GM19025 (cell line): ENCODE measurements at regions not wholly inside any gene's neighbourhood (a gene's known extent, or its start where the extent isn't known, plus 50 kb on each side); places are given as distances from the start of the nearest gene placed in this dataset.

Experiments used
- ATAC-seq: cut with Tn5 transposase; IDR thresholded peaks from one replicate; pipeline ENCODE4 v1.9.1; 2021; ENCODE audit warnings: mild to moderate bottlenecking, low read depth, moderate library complexity; ENCODE audit not compliant: unreplicated experiment

DNA sequence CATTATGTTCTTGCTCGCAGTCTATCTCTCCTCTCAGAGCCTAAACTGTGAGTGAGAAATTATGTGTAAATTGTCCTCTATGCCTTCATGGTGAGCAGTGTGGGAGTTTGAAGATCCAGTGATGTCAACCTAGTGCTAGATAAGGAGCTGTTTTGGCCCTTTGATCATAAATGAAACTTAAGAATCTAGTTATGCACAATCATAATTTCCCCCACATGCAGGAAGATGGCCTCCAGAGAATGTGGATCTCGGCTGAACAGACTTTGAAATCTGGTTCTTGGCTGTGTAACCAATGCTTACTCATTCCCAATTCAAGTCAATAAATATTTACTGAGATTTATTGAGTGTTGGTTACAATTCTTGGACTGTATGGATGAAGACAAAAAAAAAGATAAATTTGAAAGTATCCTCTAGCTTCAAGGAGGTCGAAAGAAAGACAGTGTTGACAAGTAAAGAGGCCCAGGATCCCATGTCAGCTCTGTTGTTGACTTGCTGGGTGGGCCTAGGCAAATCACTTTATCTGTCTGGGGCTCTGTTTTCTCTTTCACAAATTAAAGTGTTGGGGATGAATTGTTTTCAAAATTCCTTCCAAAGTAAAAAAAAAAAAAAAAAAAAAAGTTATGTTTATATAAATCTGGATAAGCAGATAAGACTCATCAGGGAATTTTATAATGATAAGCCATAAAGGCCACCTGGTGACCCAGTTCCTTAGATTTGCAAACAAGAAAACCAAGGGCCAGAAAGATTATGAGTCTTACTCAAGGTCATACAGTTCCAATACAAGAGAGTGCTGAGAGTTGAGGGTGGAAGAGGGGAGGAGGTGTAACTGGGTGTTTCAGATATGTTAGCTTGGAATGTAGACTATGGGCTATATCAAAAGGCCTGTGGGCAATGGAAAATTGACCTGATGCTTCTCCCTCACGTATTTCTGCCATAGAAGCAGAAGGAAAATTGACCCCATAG lies 969.9 kb downstream of the KCNMA1 start:
- ATAC-seq: no peak

DNA sequence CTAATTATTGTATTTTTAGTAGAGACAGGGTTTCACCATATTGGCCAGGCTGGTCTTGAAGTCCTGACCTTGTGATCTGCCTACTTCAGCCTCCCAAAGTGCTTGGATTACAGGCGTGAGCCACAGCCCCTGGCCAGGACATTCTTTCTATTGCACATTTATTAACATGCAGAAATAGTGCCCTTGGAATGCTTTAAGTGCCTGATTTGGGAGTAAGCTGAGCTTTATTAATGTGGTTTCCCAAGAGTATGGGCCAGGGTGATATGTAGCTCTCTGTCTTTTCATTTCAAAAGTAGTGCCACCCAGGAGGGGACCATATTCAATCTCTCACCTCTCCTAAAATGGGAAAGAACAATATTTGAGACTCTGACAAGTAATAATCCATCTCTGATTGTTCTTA lies 970.7 kb downstream of the KCNMA1 start:
- no peak for ATAC-seq

- no peak for ATAC-seq
Measured at GRCh38 chr10:76665029-76665428, 972.6 kb downstream of the KCNMA1 start.

DNA sequence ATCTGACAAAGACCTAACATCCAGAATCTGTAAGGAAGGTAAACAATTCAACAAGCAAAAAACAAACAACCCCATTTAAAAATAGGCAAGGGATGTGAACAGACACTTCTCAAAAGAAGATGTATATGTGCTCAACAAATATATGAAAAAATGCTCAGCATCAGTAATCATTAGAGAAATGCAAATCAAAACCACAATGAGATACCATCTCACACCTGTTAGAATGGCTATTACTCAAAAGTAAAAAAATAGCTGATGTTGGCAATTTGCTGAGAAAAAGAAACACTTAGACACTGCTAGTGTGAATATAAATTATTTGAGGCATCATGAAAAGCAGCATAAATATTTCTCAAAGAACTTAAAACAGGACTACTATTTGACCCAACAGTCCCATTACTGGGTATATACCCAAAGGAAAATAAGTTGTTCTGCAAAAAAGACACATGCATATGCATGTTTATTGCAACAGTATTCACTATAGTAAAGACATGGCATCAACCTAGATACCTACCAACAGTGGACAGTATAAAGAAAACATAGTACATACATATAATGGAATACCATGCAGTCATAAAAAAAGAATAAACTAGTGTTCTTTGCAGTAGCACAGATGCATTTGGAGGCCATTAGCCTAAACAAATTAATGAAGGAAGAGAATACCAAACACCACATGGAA lies 980.1 kb downstream of the KCNMA1 start:
- ATAC-seq: no peak

- no peak for ATAC-seq
Measured at GRCh38 chr10:76651154-76651553, 986.5 kb downstream of the KCNMA1 start.

- ATAC-seq: no peak
Measured at GRCh38 chr10:76649723-76650127, 987.9 kb downstream of the KCNMA1 start.

- ATAC-seq: no peak
Measured at GRCh38 chr10:76649254-76649653, 988.4 kb downstream of the KCNMA1 start.

DNA sequence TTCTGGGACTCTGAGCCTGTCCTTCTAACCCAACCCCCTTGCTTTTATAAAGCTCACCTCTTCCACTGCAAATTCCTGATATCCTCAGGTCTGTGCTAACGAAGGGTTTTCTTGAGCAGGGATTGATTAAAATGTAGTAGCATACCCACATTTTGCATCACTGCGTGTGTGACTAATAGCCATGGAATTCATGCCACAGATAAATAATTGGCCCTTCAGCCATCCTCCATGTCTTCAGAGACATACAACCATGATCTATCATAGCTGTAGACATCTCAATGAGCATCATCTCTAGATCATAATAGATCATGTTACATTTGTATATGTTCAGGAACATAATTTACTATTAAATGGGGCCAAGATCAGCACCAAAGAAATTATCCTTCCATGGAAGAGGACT lies 990.3 kb downstream of the KCNMA1 start:
- no peak for ATAC-seq

DNA sequence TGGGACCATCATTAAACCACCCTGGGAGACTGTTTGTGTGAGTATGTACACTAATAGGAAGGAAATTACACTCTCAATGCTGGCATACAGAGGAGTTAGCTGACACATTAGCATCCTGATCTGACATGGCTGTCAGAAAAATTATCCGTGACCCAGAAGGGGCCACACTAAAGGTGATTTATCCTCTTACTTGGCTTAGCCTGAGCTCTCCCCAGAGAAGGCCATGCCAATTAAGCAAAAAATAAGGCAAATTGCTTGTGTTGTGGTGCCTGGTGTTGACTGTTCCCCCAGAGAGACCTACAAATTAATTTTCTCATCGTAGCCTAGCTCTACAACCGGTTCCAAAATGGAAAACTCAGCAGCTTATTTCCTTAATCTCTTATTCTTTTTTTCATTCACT lies 992.3 kb downstream of the KCNMA1 start:
- no peak for ATAC-seq

- no peak for ATAC-seq
Measured at GRCh38 chr10:76644476-76644875, 993.1 kb downstream of the KCNMA1 start.

DNA sequence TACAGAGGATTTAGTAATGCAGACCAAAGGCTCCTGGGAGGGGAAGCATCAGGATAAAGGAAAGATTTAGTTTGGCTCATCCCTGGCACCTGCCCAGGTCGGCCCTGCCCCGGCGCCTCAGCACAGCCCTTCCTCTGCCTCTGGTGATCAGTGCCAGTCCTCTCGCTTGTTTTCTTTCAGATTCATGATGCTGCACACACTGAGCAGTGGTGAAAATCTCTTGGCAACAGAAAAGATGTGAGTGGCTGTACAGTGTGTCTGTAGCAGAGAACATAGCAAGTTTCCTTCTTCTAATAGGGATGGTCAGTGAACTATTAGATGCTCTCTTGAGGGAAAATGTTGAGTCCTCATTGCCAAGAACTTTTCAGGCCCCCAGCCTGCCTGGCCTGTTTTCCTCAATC lies 994.1 kb downstream of the KCNMA1 start:
- ATAC-seq: no peak

GRCh38 chr10:76642358-76642757 lies 995.2 kb downstream of the KCNMA1 start:
- ATAC-seq: no peak

GRCh38 chr10:76641215-76641614 lies 996.4 kb downstream of the KCNMA1 start:
- no peak for ATAC-seq

DNA sequence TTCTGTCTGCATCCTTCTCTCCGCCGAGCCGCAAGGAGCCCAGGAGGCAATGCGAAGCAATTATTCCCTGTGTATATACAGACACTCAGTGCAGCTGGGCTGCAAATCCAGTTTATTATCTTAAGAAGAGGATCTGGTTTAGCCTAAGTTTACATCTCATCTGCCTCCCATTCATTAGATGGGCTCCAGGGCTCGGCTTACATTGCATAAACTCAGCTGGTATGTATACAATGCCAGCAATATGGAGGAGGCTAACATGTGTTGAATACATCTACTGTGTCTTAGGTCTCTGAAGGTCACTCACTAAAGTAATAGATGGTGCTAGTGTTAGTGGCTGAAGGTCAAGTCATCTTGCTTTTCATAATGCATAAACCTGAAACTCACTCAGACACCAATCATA lies 996.8 kb downstream of the KCNMA1 start:
- ATAC-seq: no peak

- ATAC-seq: no peak
Measured at GRCh38 chr10:76632767-76633051, 1004.9 kb downstream of the KCNMA1 start.

- no peak for ATAC-seq
Measured at GRCh38 chr10:76631884-76632766, 1005.5 kb downstream of the KCNMA1 start.

DNA sequence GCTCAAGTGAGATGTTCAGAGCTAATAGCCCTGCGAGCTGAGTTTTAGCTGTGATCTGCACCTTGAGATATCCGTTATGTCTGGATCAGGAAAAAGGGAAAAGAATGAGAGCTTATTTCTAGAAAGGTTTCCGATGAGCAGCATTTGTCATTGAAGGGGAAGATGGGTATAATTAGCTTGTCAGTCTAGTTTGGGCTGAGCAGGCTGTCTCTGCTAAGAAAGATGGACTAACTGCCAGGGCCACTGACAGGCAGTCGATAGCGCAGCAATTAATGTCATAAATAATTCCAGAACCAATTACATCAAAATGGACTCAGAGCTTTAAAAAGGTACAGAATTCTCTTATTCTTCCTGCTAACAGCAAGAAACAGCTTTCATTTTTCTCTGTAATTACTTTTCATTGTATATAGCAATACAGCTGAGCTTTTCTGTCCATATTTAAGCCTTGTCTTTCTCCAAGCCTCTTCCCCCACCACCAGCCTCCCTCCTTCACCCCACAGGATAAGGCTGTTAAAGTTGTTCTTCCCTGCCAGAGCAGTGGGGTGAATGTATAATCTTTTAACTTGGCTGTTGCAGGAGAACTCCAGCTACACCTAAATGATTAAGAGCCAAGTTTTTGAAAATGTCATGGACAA lies 1006.5 kb downstream of the KCNMA1 start:
- no peak for ATAC-seq

DNA sequence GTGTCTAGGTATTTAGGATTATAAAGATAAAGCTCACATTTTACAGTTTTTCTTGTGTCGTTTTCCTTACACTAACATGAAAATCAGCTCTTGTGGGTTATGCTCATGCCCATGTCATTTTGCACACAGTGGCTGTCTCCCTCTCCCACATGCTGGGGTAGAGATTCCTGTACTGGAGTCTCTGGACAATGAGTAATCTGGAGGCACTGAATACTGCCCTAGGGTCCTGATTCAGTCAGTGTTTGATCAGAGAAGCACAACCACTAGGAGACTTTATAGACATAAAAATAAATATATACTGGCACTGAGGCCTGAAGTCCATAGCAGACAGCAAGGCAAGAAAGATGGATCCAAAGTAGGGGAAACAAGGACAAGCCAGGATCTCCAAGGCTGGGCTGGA lies 1008.8 kb downstream of the KCNMA1 start:
- no peak for ATAC-seq

DNA sequence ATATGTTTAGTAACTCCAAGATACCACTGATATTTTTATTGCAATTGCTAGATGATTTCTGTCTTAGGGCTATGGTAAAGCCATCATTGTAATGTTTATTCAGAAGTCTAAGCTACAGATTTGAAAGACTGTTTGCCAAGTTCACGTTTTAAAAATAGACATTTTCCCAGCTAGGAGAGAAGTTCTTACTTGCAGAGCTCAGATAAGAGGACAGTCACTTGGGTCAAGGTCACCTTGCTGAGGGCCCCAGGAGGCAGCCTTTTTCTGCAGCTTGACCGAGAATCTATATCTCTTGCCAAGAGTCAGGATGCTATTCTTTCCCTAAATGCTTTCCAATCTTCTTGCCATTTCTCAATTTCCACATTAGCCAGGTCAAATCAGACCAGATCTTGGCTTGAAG lies 1011.2 kb downstream of the KCNMA1 start:
- ATAC-seq: no peak

DNA sequence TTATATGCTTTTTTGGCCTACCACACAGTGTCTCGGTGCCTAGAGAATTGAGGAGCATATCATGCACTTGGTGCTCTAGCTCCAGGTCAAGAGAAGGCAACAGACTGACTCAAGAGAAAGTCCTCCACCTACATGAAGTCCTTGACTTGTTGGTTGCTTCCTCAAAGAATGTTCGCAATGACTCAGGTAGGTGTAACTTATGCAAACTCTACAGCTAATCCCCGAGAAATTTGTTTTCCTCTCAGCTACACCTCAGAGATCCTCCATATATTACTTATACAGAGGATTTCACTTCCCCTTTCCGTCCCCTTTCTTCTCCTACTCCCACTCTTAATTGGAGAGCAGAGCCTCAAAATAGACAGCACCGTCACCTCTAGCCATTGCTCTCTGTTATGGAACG lies 1013.1 kb downstream of the KCNMA1 start:
- ATAC-seq: peak; percentile 75
